ENCODE measurements at regions not wholly inside any gene's neighbourhood (a gene's known extent, or its start where the extent isn't known, plus 50 kb on each side); places are given as distances from the start of the nearest gene placed in this dataset.

GRCh38 chrY:8659721-8660120 is 677.5 kb upstream of the TSPY4 start:
- TF ChIP-seq CTCF (IDR thresholded peaks at IDR 0.05) (no peak), POLR2AphosphoS5 (IDR thresholded peaks at IDR 0.05) (no peak), POLR2A (IDR thresholded peaks at IDR 0.05) (no peak), EP300 (IDR thresholded peaks at IDR 0.05) (no peak)

Measured in stomach (tissue), 4 donors.